ENCODE measurements at regions not wholly inside any gene's neighbourhood (a gene's known extent, or its start where the extent isn't known, plus 50 kb on each side); places are given as distances from the start of the nearest gene placed in this dataset.

GRCh38 chr2:66813976-66814375 lies 379.1 kb downstream of the MEIS1 start:
- no peak for TF ChIP-seq CTCF (IDR thresholded peaks at IDR 0.05)
- no peak for ATAC-seq (ENCODE audit: insufficient number of reproducible peaks, low FRiP score, low read depth)
- H3K9me3 ChIP-seq, result peaks cover 5% of the 10 kb centered on the region
- H3K4me1 ChIP-seq (ENCODE audit: control insufficient read depth in 1 of 2, low read depth in 2 of 2), result peaks cover 0 to 3% of the 10 kb centered on the region in 2 donors
- no peak overlapping the region for H3K4me3 ChIP-seq
- no peak for DNase-seq (ENCODE audit: low spot score)
- H3K36me3 ChIP-seq, result no peaks in the 10 kb centered on the region
- no peaks in the 10 kb centered on the region for H3K27me3 ChIP-seq (replicated peaks; ENCODE audit: insufficient read depth)
- H3K27ac ChIP-seq, result no peak overlapping the region

DNA sequence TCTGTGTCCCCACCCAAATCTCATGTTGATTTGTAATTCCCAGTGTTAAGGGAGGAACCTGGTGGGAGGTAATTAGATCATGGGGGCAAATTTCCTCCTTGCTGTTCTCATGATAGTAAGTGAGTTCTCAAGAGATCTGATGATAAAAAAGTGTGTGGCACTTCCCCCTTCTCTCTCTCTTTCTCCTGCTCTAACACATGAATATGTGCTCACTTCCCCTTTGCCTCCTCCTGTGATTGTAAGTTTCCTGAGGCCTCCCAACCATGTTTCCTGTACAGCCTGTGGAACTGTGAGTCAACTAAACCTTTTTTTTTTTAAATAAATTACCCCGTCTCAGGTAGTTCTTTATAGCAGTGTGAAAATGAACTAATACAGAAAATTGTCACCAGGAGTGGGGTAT lies 380.0 kb downstream of the MEIS1 start:
- no peak for TF ChIP-seq CTCF (IDR thresholded peaks at IDR 0.05)
- peaks cover 0 to 3% of the 10 kb centered on the region in 2 donors for H3K4me1 ChIP-seq (ENCODE audit: control insufficient read depth in 1 of 2, low read depth in 2 of 2)
- no peak overlapping the region for H3K27ac ChIP-seq
- H3K4me3 ChIP-seq, result no peak overlapping the region
- H3K36me3 ChIP-seq, result no peaks in the 10 kb centered on the region
- peaks cover 8% of the 10 kb centered on the region for H3K9me3 ChIP-seq
- ATAC-seq (ENCODE audit: insufficient number of reproducible peaks, low FRiP score, low read depth), result no peak
- DNase-seq (ENCODE audit: low spot score), result no peak
- no peaks in the 10 kb centered on the region for H3K27me3 ChIP-seq (replicated peaks; ENCODE audit: insufficient read depth)

- no peak for DNase-seq (ENCODE audit: low spot score)
- H3K9me3 ChIP-seq, result peaks cover 8% of the 10 kb centered on the region
- ATAC-seq (ENCODE audit: insufficient number of reproducible peaks, low FRiP score, low read depth), result no peak
Measured at GRCh38 chr2:66815886-66816285, 381.0 kb downstream of the MEIS1 start.

GRCh38 chr2:66821168-66821567 lies 386.2 kb downstream of the MEIS1 start:
- TF ChIP-seq CTCF (IDR thresholded peaks at IDR 0.05), result no peak
- DNase-seq (ENCODE audit: low spot score), result no peak
- ATAC-seq (ENCODE audit: insufficient number of reproducible peaks, low FRiP score, low read depth), result no peak
- Histone ChIP-seq H3K27me3 (replicated peaks; ENCODE audit: insufficient read depth) (no peaks in the 10 kb centered on the region), H3K9me3 (peaks cover 8% of the 10 kb centered on the region), H3K36me3 (no peaks in the 10 kb centered on the region), H3K27ac (no peak overlapping the region), H3K4me3 (no peak overlapping the region), H3K4me1 (ENCODE audit: control insufficient read depth in 1 of 2, low read depth in 2 of 2) (no peaks in the 10 kb centered on the region)

More at GRCh38 chr2:66815886-66816285, 381.0 kb downstream of the MEIS1 start:
- TF ChIP-seq CTCF (IDR thresholded peaks at IDR 0.05), result no peak
- Histone ChIP-seq H3K27ac (no peak overlapping the region), H3K36me3 (no peaks in the 10 kb centered on the region), H3K4me3 (no peak overlapping the region), H3K27me3 (replicated peaks; ENCODE audit: insufficient read depth) (no peaks in the 10 kb centered on the region), H3K4me1 (ENCODE audit: control insufficient read depth in 1 of 2, low read depth in 2 of 2) (peaks cover 0 to 3% of the 10 kb centered on the region in 2 donors)

DNA sequence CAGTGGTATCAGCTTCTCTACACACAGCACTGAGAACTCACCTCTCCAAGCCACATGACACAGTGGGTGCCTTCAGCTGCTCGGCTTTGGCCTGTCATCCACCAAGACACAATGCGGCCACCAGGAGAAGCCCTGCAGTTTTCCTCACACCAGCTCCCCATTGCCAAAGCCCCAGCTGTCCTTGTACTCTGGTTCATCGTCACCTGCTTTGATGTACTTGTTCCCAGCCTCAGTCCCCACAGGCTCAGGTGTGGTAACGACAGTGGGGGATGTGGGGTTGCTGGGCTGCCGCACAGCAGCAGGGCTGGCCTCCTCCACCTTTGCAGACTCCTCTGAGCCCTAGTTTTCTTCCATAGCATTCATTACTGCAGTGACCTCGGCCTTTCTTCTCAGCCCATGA lies 387.3 kb downstream of the MEIS1 start:
- ATAC-seq (ENCODE audit: insufficient number of reproducible peaks, low FRiP score, low read depth), result no peak
- no peaks in the 10 kb centered on the region for H3K27me3 ChIP-seq (replicated peaks; ENCODE audit: insufficient read depth)

More for the DNA sequence above, 387.3 kb downstream of the MEIS1 start:
- DNase-seq (ENCODE audit: low spot score), result no peak
- no peaks in the 10 kb centered on the region for H3K36me3 ChIP-seq
- H3K4me1 ChIP-seq (ENCODE audit: control insufficient read depth in 1 of 2, low read depth in 2 of 2), result no peaks in the 10 kb centered on the region
- no peak overlapping the region for H3K27ac ChIP-seq
- H3K4me3 ChIP-seq, result no peak overlapping the region
- peaks cover 8% of the 10 kb centered on the region for H3K9me3 ChIP-seq
- no peak for TF ChIP-seq CTCF (IDR thresholded peaks at IDR 0.05)
